Vagina (tissue), 2 donors: ENCODE measurements at regions not wholly inside any gene's neighbourhood (a gene's known extent, or its start where the extent isn't known, plus 50 kb on each side); places are given as distances from the start of the nearest gene placed in this dataset.

Experiments
- DNase-seq, 2 donors: peaks; one replicate each; pipeline ENCODE4 v3.0.0-alpha.2; 2017; ENCODE audit errors: extremely low spot score in 2 of 2
- H3K27ac ChIP-seq: fragments of 200-600 bp; sonication (generic); one replicate; pipeline ENCODE4 v1.5.1; 2019
- H3K27me3 ChIP-seq: fragments of 200-600 bp; sonication (generic); one replicate; pipeline ENCODE4 v1.5.1; 2019
- H3K36me3 ChIP-seq, 2 donors: fragments of 200-600 bp; sonication (generic); one replicate each; pipeline ENCODE4 v1.5.1; 2017 to 2019
- H3K4me1 ChIP-seq: fragments of 200-600 bp; sonication (generic); one replicate; pipeline ENCODE4 v1.5.1; 2019
- H3K4me3 ChIP-seq, 2 donors: fragments of 200-600 bp; sonication (generic); 1 replicate in 1 of 2; 2 replicates in 1 of 2; pipeline ENCODE4 v1.5.1; 2016 to 2019
- H3K9me3 ChIP-seq: fragments of 200-600 bp; sonication (generic); one replicate; pipeline ENCODE4 v1.5.1; 2019
- CTCF ChIP-seq, 3 experiments: fragments of 450-650 bp in 2 of 3; fragments of 200-600 bp in 1 of 3; sonication (generic) in 1 of 3; IDR thresholded peaks; one replicate each; pipeline ENCODE4 v1.5.1; 2017 to 2019; ENCODE audit warnings: antibody characterized with exemption in 3 of 3, mild to moderate bottlenecking in 2 of 3, moderate library complexity in 2 of 3
- POLR2A ChIP-seq, 2 donors: fragments of 450-650 bp; IDR thresholded peaks; one replicate each; pipeline ENCODE4 v1.6.1; 2017; ENCODE audit warnings: antibody characterized with exemption in 2 of 2, mild to moderate bottlenecking in 2 of 2, moderate library complexity in 2 of 2
- POLR2AphosphoS5 ChIP-seq, 2 donors: sonication (generic); formaldehyde crosslinking; IDR thresholded peaks; one replicate each; pipeline ENCODE4 v1.9.0; 2017; ENCODE audit warnings: antibody characterized with exemption in 2 of 2, mild to moderate bottlenecking in 2 of 2, low read depth in 1 of 2; ENCODE audit not compliant: insufficient read depth in 1 of 2
- intact Hi-C: fragments of 100-400 bp; cut with DNase I; formaldehyde crosslinking; loops from one replicate; pipeline ENCODE4 v1.15.1; 2023

GRCh38 chr5:135691044-135691443 lies 112.3 kb upstream of the CXCL14 start:
- no peaks in the 10 kb centered on the region for H3K36me3 ChIP-seq
- H3K4me3 ChIP-seq = no peak overlapping the region
- H3K4me1 ChIP-seq = peaks cover 34% of the 10 kb centered on the region
- no peak for TF ChIP-seq POLR2A (IDR thresholded peaks at IDR 0.05)
- no peak for TF ChIP-seq POLR2AphosphoS5 (IDR thresholded peaks at IDR 0.05; ENCODE audit: insufficient read depth in 1 of 2, low read depth in 1 of 2)
- TF ChIP-seq CTCF (IDR thresholded peaks at IDR 0.05) = no peak
- intact Hi-C loops = no loop called here
- no peaks in the 10 kb centered on the region for H3K27me3 ChIP-seq
- H3K9me3 ChIP-seq = no peaks in the 10 kb centered on the region
- no peak for DNase-seq
- no peak overlapping the region for H3K27ac ChIP-seq

DNA sequence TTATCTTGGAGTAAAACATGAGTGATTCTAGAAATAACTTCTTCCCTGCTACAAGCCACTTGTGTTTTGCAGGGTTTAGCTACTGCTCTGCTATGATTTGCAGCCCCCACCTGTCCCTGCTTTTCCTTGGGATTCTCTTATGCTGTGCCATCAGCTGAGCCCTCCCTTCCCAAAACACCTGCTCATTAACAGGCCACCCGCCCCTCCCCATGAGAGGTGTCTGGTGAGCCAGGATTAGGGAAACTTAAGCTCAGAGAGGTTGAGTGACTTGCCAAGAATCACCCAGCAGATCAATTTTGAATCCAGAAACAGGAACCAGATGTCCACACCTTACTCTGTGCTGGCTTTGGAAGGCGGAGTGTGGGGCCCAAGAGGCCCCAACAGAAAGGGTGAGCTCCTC lies 111.7 kb upstream of the CXCL14 start:
- Histone ChIP-seq H3K9me3 (no peaks in the 10 kb centered on the region), H3K27me3 (no peaks in the 10 kb centered on the region), H3K4me3 (no peak overlapping the region), H3K4me1 (peaks cover 29% of the 10 kb centered on the region), H3K27ac (no peak overlapping the region), H3K36me3 (no peaks in the 10 kb centered on the region)
- no peak for TF ChIP-seq POLR2AphosphoS5 (IDR thresholded peaks at IDR 0.05; ENCODE audit: insufficient read depth in 1 of 2, low read depth in 1 of 2)
- no peak for TF ChIP-seq CTCF (IDR thresholded peaks at IDR 0.05)
- no peak for TF ChIP-seq POLR2A (IDR thresholded peaks at IDR 0.05)
- DNase-seq = no peak
- intact Hi-C loops = no loop called here

- Histone ChIP-seq H3K27ac (no peak overlapping the region), H3K9me3 (no peaks in the 10 kb centered on the region), H3K36me3 (no peaks in the 10 kb centered on the region), H3K4me1 (peaks cover 19% of the 10 kb centered on the region), H3K27me3 (no peaks in the 10 kb centered on the region), H3K4me3 (no peak overlapping the region)
- TF ChIP-seq POLR2A (IDR thresholded peaks at IDR 0.05) (no peak), POLR2AphosphoS5 (IDR thresholded peaks at IDR 0.05; ENCODE audit: insufficient read depth in 1 of 2, low read depth in 1 of 2) (no peak), CTCF (IDR thresholded peaks at IDR 0.05) (no peak)
- DNase-seq = no peak
- intact Hi-C loops = no loop called here
Measured at GRCh38 chr5:135689506-135689905, 110.7 kb upstream of the CXCL14 start.

DNA sequence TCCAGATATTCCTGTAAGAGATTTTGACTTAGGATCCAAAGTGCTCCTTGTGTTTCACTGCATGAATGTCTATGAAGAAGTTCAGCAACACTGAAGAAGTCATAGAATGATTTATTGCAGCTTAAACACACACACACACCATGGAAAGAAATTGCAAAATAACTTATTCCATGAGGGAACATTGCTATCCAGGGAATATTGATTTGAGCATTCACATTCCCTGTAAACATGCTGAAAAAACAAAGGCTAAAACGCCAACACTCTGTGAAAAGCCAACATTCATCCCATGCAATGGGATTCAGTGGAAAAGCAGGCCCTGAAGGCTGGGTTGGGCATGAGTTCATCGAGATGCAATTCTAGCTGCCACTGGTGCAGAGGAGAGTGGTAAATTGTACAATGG lies 109.6 kb upstream of the CXCL14 start:
- no peaks in the 10 kb centered on the region for H3K27me3 ChIP-seq

GRCh38 chr5:135683189-135683588 lies 104.4 kb upstream of the CXCL14 start:
- intact Hi-C loops = no loop called here
- Histone ChIP-seq H3K4me1 (no peaks in the 10 kb centered on the region), H3K27ac (no peak overlapping the region), H3K9me3 (no peaks in the 10 kb centered on the region), H3K4me3 (no peak overlapping the region), H3K27me3 (no peaks in the 10 kb centered on the region), H3K36me3 (no peaks in the 10 kb centered on the region)
- DNase-seq = no peak
- TF ChIP-seq CTCF (IDR thresholded peaks at IDR 0.05) = no peak
- TF ChIP-seq POLR2AphosphoS5 (IDR thresholded peaks at IDR 0.05; ENCODE audit: insufficient read depth in 1 of 2, low read depth in 1 of 2) = no peak

More for the DNA sequence above, 109.6 kb upstream of the CXCL14 start:
- intact Hi-C loops = no loop called here
- Histone ChIP-seq H3K9me3 (no peaks in the 10 kb centered on the region), H3K4me3 (no peak overlapping the region), H3K4me1 (peaks cover 8% of the 10 kb centered on the region), H3K27ac (no peak overlapping the region), H3K36me3 (no peaks in the 10 kb centered on the region)
- TF ChIP-seq POLR2AphosphoS5 (IDR thresholded peaks at IDR 0.05; ENCODE audit: insufficient read depth in 1 of 2, low read depth in 1 of 2) (no peak), CTCF (IDR thresholded peaks at IDR 0.05) (no peak), POLR2A (IDR thresholded peaks at IDR 0.05) (no peak)
- DNase-seq = no peak
